ENCODE measurements at regions not wholly inside any gene's neighbourhood (a gene's known extent, or its start where the extent isn't known, plus 50 kb on each side); places are given as distances from the start of the nearest gene placed in this dataset.

GRCh38 chr9:73871636-73872035 lies 625.5 kb upstream of the RORB start:
- WGBS: 82% methylated on average over 4 of the region's 4 CpGs
- Histone ChIP-seq H3K9me3 (ENCODE audit: control insufficient read depth, low read length) (no peaks in the 10 kb centered on the region), H3K4me3 (ENCODE audit: low read length) (no peak overlapping the region), H3K27me3 (ENCODE audit: control insufficient read depth, insufficient read depth) (no peaks in the 10 kb centered on the region), H3K4me1 (ENCODE audit: control insufficient read depth, insufficient read depth, low read length) (no peaks in the 10 kb centered on the region), H3K27ac (ENCODE audit: low read length) (no peak overlapping the region)
- intact Hi-C loops (cut with DNase I): no loop called here
- ATAC-seq (no peak), DNase-seq (no peak)

GRCh38 chr9:73872701-73873100 lies 624.4 kb upstream of the RORB start:
- no peak overlapping the region for H3K4me3 ChIP-seq (ENCODE audit: low read length)
- ATAC-seq (no peak), DNase-seq (no peak)
- H3K4me1 ChIP-seq (ENCODE audit: control insufficient read depth, insufficient read depth, low read length): no peaks in the 10 kb centered on the region
- H3K9me3 ChIP-seq (ENCODE audit: control insufficient read depth, low read length): no peaks in the 10 kb centered on the region
- 79% methylated on average over 6 of the region's 6 CpGs for WGBS
- H3K27ac ChIP-seq (ENCODE audit: low read length): no peak overlapping the region
- no peaks in the 10 kb centered on the region for H3K27me3 ChIP-seq (ENCODE audit: control insufficient read depth, insufficient read depth)
- intact Hi-C loops (cut with DNase I): no loop called here

DNA sequence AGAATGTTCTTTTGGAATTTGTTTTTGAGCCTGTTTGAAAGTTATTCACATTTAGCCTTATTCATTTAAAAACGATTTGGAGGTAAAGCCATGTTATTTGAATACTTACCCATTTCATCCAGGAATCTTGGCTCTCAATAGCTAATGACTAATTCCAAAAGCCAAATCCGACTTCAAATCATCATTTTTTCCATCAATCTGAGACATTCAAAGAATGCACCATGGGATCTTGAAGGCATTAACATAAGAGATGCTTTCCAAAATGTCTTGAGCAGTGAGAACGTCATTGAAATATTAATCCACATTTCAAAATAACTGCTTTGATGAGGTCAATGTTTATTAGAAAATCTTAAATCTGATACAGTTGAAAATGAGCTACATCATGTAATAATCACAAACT lies 617.0 kb upstream of the RORB start:
- Histone ChIP-seq H3K9me3 (ENCODE audit: control insufficient read depth, low read length) (no peaks in the 10 kb centered on the region), H3K27ac (ENCODE audit: low read length) (no peak overlapping the region), H3K4me3 (ENCODE audit: low read length) (no peak overlapping the region), H3K4me1 (ENCODE audit: control insufficient read depth, insufficient read depth, low read length) (no peaks in the 10 kb centered on the region), H3K27me3 (ENCODE audit: control insufficient read depth, insufficient read depth) (no peaks in the 10 kb centered on the region)
- no peak for DNase-seq
- no peak for ATAC-seq
- intact Hi-C loops (cut with DNase I): no loop called here
- WGBS: 59% methylated on average over 3 of the region's 3 CpGs

DNA sequence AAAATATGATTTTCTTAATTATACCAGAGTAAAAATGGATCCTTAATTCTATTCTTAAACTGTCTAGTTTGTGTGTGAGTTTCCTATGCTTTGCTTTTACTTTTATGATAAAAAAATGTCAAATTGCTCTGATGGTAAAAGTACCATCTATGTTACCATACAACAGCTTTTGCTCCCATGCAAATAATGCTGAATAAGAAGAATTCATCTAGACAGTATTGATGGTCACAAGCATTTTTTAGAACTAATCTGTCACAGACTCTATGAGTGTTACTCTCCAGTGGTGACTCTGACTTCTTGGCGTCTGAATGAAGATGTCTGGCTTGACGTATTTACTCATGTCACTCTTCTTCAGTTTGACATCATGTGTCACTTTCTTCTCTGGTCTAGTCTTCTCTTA lies 608.1 kb upstream of the RORB start:
- WGBS: 88% methylated on average over 2 of the region's 2 CpGs
- H3K27me3 ChIP-seq (ENCODE audit: control insufficient read depth, insufficient read depth): no peaks in the 10 kb centered on the region

GRCh38 chr9:73890685-73891277 lies 606.4 kb upstream of the RORB start:
- no peaks in the 10 kb centered on the region for H3K4me1 ChIP-seq (ENCODE audit: control insufficient read depth, insufficient read depth, low read length)
- ATAC-seq (no peak), DNase-seq (no peak)
- no peak overlapping the region for H3K4me3 ChIP-seq (ENCODE audit: low read length)
- intact Hi-C loops (cut with DNase I): no loop called here
- no peak overlapping the region for H3K27ac ChIP-seq (ENCODE audit: low read length)
- no peaks in the 10 kb centered on the region for H3K27me3 ChIP-seq (ENCODE audit: control insufficient read depth, insufficient read depth)
- H3K9me3 ChIP-seq (ENCODE audit: control insufficient read depth, low read length): no peaks in the 10 kb centered on the region

More for the DNA sequence above, 608.1 kb upstream of the RORB start:
- DNase-seq: no peak
- intact Hi-C loops (cut with DNase I): no loop called here
- Histone ChIP-seq H3K9me3 (ENCODE audit: control insufficient read depth, low read length) (no peaks in the 10 kb centered on the region), H3K4me3 (ENCODE audit: low read length) (no peak overlapping the region), H3K4me1 (ENCODE audit: control insufficient read depth, insufficient read depth, low read length) (no peaks in the 10 kb centered on the region), H3K27ac (ENCODE audit: low read length) (no peak overlapping the region)
- no peak for ATAC-seq

DNA sequence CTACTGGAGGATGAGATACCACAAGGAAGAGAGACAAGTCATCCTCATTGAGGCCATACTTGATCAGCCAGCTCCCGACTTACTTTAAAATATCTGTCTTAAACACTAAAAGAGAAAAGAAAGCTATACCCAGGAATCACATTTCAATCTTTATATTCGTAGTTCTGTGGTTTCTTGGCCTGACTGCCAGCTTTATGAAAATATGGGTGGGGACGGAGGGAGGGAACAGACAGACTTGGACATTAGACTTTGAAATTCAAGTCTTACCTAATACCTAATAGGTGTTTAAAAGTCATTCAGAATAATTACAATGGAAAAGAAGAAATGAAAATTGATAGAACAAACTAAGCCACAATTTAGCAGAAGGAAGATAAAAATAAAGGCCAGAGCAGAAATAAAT lies 604.8 kb upstream of the RORB start:
- no peaks in the 10 kb centered on the region for H3K27me3 ChIP-seq (ENCODE audit: control insufficient read depth, insufficient read depth)
- DNase-seq (no peak), ATAC-seq (no peak)
- H3K4me1 ChIP-seq (ENCODE audit: control insufficient read depth, insufficient read depth, low read length): no peaks in the 10 kb centered on the region
- H3K27ac ChIP-seq (ENCODE audit: low read length): no peak overlapping the region
- H3K4me3 ChIP-seq (ENCODE audit: low read length): no peak overlapping the region
- no peaks in the 10 kb centered on the region for H3K9me3 ChIP-seq (ENCODE audit: control insufficient read depth, low read length)
- intact Hi-C loops (cut with DNase I): no loop called here
- WGBS: 76% methylated on average over 3 of the region's 3 CpGs

DNA sequence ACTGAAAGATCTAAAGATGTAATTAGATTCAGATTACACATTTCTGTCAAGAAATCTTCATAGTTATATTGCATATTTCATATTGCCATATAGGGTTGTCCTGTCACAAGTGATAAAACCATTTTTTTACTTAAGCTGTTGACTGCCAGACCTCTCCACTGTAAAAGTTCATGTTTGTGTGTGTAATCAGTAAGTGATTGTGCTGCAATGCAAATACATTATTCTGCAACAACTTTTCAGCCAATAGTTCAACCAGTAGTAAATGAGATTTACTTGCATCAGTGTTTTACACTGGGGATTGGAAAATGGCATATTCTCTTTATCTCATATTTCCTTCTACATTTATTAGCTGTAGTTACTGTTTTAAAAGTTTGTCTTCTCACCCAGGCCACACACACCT lies 603.9 kb upstream of the RORB start:
- Histone ChIP-seq H3K4me1 (ENCODE audit: control insufficient read depth, insufficient read depth, low read length) (no peaks in the 10 kb centered on the region), H3K27me3 (ENCODE audit: control insufficient read depth, insufficient read depth) (no peaks in the 10 kb centered on the region), H3K27ac (ENCODE audit: low read length) (no peak overlapping the region), H3K9me3 (ENCODE audit: control insufficient read depth, low read length) (no peaks in the 10 kb centered on the region), H3K4me3 (ENCODE audit: low read length) (no peak overlapping the region)
- ATAC-seq (no peak), DNase-seq (no peak)
- intact Hi-C loops (cut with DNase I): no loop called here

DNA sequence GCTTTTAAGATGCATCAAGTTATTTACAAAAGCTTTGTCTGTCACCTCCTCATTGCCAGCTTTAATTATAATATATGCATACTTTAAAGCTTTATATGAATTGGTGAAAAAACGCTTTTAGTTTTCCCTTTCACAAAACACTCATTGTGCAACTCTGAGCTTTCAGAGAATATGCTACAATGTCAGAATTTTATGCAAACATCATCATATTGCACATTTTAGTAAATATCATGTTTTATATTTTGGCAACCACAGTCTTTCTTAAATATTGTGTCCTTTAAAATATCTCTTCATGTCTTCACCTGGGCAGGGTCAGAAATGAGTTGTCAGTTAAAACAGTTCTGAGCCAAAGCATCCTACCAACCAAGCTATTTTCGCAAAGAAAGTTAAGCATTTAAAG lies 601.1 kb upstream of the RORB start:
- 76% methylated on average over 2 of the region's 2 CpGs for WGBS
- intact Hi-C loops (cut with DNase I): no loop called here
- Histone ChIP-seq H3K4me1 (ENCODE audit: control insufficient read depth, insufficient read depth, low read length) (no peaks in the 10 kb centered on the region), H3K4me3 (ENCODE audit: low read length) (no peak overlapping the region), H3K9me3 (ENCODE audit: control insufficient read depth, low read length) (no peaks in the 10 kb centered on the region), H3K27me3 (ENCODE audit: control insufficient read depth, insufficient read depth) (no peaks in the 10 kb centered on the region), H3K27ac (ENCODE audit: low read length) (no peak overlapping the region)
- ATAC-seq (no peak), DNase-seq (no peak)

- no peaks in the 10 kb centered on the region for H3K27me3 ChIP-seq (ENCODE audit: control insufficient read depth, insufficient read depth)
- H3K4me1 ChIP-seq (ENCODE audit: control insufficient read depth, insufficient read depth, low read length): no peaks in the 10 kb centered on the region
- H3K27ac ChIP-seq (ENCODE audit: low read length): no peak overlapping the region
- 63% methylated on average over 1 of the region's 1 CpG for WGBS
- no peaks in the 10 kb centered on the region for H3K9me3 ChIP-seq (ENCODE audit: control insufficient read depth, low read length)
- DNase-seq: no peak
- intact Hi-C loops (cut with DNase I): no loop called here
- no peak overlapping the region for H3K4me3 ChIP-seq (ENCODE audit: low read length)
- ATAC-seq: no peak
Observed at GRCh38 chr9:73906671-73907070, 590.5 kb upstream of the RORB start.

DNA sequence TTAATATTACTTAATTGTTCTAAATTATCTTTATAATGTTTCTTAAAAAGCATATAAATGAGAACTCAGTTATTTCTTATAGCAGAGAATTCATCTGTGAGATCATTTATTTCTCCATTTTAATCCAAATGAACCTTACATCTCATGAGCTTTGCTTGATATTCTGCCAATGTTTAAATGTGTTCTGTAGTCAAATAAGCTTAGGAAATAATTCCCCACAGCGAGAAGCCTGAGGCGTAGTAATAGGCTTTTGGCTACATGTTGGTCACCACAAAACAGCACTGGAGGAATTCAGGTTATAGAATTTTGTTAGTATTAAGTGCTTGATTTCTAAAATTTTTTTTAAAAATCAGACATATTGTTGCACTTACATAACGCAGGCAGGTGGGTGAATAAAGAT lies 585.3 kb upstream of the RORB start:
- intact Hi-C loops (cut with DNase I): no loop called here
- Histone ChIP-seq H3K4me3 (ENCODE audit: low read length) (no peak overlapping the region), H3K9me3 (ENCODE audit: control insufficient read depth, low read length) (no peaks in the 10 kb centered on the region), H3K27ac (ENCODE audit: low read length) (no peak overlapping the region), H3K4me1 (ENCODE audit: control insufficient read depth, insufficient read depth, low read length) (no peaks in the 10 kb centered on the region), H3K27me3 (ENCODE audit: control insufficient read depth, insufficient read depth) (no peaks in the 10 kb centered on the region)
- ATAC-seq: no peak
- no peak for DNase-seq
- 84% methylated on average over 3 of the region's 3 CpGs for WGBS

- WGBS: 50% methylated on average over 6 of the region's 6 CpGs
- Histone ChIP-seq H3K9me3 (ENCODE audit: control insufficient read depth, low read length) (no peaks in the 10 kb centered on the region), H3K4me3 (ENCODE audit: low read length) (no peak overlapping the region), H3K4me1 (ENCODE audit: control insufficient read depth, insufficient read depth, low read length) (no peaks in the 10 kb centered on the region), H3K27me3 (ENCODE audit: control insufficient read depth, insufficient read depth) (peaks cover 2% of the 10 kb centered on the region), H3K27ac (ENCODE audit: low read length) (no peak overlapping the region)
- intact Hi-C loops (cut with DNase I): no loop called here
- no peak for ATAC-seq
- no peak for DNase-seq
Observed at GRCh38 chr9:73916016-73916673, 581.0 kb upstream of the RORB start.

GRCh38 chr9:73919712-73920111 lies 577.4 kb upstream of the RORB start:
- Histone ChIP-seq H3K4me3 (ENCODE audit: low read length) (no peak overlapping the region), H3K27ac (ENCODE audit: low read length) (no peak overlapping the region), H3K4me1 (ENCODE audit: control insufficient read depth, insufficient read depth, low read length) (no peaks in the 10 kb centered on the region), H3K9me3 (ENCODE audit: control insufficient read depth, low read length) (no peaks in the 10 kb centered on the region), H3K27me3 (ENCODE audit: control insufficient read depth, insufficient read depth) (peaks cover 2% of the 10 kb centered on the region)
- 83% methylated on average over 3 of the region's 3 CpGs for WGBS
- intact Hi-C loops (cut with DNase I): no loop called here
- ATAC-seq (no peak), DNase-seq (no peak)

Data from right cardiac atrium (tissue), 5 donors.